MM.1S (cell line): ENCODE measurements at regions not wholly inside any gene's neighbourhood (a gene's known extent, or its start where the extent isn't known, plus 50 kb on each side); places are given as distances from the start of the nearest gene placed in this dataset.

Source experiments
- DNase-seq: peaks from one replicate; pipeline ENCODE4 v3.0.0-alpha.2; 2015
- H2AFZ ChIP-seq: fragments of 300-600 bp; sonication (generic); 2 replicates; pipeline ENCODE4 v1.6.0; 2016; ENCODE audit warnings: antibody characterized with exemption, low read length
- H3F3A ChIP-seq: fragments of 300-600 bp; sonication (generic); 2 replicates; pipeline ENCODE4 v1.6.1; 2016; ENCODE audit warnings: mild to moderate bottlenecking, antibody characterized with exemption, low read length, moderate library complexity, mixed read lengths; ENCODE audit not compliant: insufficient read depth
- H3K27ac ChIP-seq: fragments of 300-600 bp; sonication (generic); 2 replicates; pipeline ENCODE4 v1.5.1; 2016; ENCODE audit warnings: mild to moderate bottlenecking, low read length
- H3K27me3 ChIP-seq: fragments of 300-600 bp; sonication (generic); replicated peaks from 2 replicates; pipeline ENCODE4 v1.6.0; 2016; ENCODE audit warnings: low read length; ENCODE audit not compliant: insufficient read depth
- H3K36me3 ChIP-seq: fragments of 300-600 bp; sonication (generic); replicated peaks from 2 replicates; pipeline ENCODE4 v1.6.1; 2016; ENCODE audit warnings: mild to moderate bottlenecking, low read length, mixed read lengths; ENCODE audit not compliant: insufficient read depth
- H3K4me1 ChIP-seq: fragments of 300-600 bp; sonication (generic); 2 replicates; pipeline ENCODE4 v1.6.1; 2016; ENCODE audit warnings: low read length, mixed read lengths
- H3K4me2 ChIP-seq: fragments of 300-600 bp; sonication (generic); 2 replicates; pipeline ENCODE4 v1.6.0; 2016; ENCODE audit warnings: low read depth, low read length
- H3K4me3 ChIP-seq: fragments of 300-600 bp; sonication (generic); 2 replicates; pipeline ENCODE4 v1.5.1; 2016; ENCODE audit warnings: low read length, mixed read lengths
- H3K79me2 ChIP-seq: fragments of 300-600 bp; sonication (generic); 2 replicates; pipeline ENCODE4 v1.6.1; 2016; ENCODE audit warnings: mixed run types, low read length, mixed read lengths
- H3K9ac ChIP-seq: fragments of 300-600 bp; sonication (generic); 2 replicates; pipeline ENCODE4 v1.6.1; 2016; ENCODE audit warnings: low read length, mixed read lengths
- H3K9me2 ChIP-seq: fragments of 300-600 bp; sonication (generic); replicated peaks from 2 replicates; pipeline ENCODE4 v1.6.1; 2016; ENCODE audit warnings: mild to moderate bottlenecking, low read length, mixed read lengths; ENCODE audit not compliant: insufficient read depth
- H3K9me3 ChIP-seq: fragments of 300-600 bp; sonication (generic); replicated peaks from 2 replicates; pipeline ENCODE4 v1.6.1; 2016; ENCODE audit warnings: mild to moderate bottlenecking, low read length, mixed read lengths; ENCODE audit not compliant: insufficient read depth
- H4K20me1 ChIP-seq: fragments of 300-600 bp; sonication (generic); 2 replicates; pipeline ENCODE4 v1.6.1; 2016; ENCODE audit warnings: mild to moderate bottlenecking, low read length, moderate library complexity, mixed read lengths; ENCODE audit not compliant: insufficient read depth
- EZH2 ChIP-seq: fragments of 300-600 bp; sonication (generic); optimal IDR thresholded peaks from 2 replicates; pipeline ENCODE3; 2017; ENCODE audit warnings: low read depth, mild to moderate bottlenecking, antibody characterized with exemption, low read length, mixed read lengths
- EZH2phosphoT487 ChIP-seq: fragments of 300-600 bp; sonication (generic); IDR thresholded peaks from 2 replicates; pipeline ENCODE4 v1.6.1; 2018; ENCODE audit warnings: antibody characterized with exemption, low read length
- TF ChIP-seq, protein P1 (sequence below): fragments of 300-600 bp; sonication (generic); IDR thresholded peaks from 2 replicates; pipeline ENCODE4 v1.5.1; 2016; ENCODE audit warnings: antibody characterized with exemption, low read length, mixed read lengths

DNA sequence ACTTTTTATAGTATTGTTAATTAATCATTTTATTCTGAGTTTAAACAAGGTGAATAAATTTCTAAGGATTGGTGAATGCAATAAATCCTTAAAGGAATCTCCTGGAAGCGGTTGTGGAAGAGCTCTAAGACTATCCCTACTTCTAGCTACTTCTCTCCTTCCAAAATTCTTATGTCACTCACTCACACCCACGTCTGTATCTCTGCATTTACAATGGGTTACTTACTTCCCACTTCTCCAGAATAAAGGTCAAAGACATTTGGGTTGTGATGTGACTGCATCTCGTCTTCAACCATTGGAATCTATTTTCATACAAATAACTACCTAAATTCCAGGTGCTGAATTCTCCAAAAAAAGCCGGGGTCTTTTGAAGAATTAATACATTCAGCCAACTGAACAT, 234.2 kb upstream of the MDFIC2 start:
- TF ChIP-seq, protein P1, sequence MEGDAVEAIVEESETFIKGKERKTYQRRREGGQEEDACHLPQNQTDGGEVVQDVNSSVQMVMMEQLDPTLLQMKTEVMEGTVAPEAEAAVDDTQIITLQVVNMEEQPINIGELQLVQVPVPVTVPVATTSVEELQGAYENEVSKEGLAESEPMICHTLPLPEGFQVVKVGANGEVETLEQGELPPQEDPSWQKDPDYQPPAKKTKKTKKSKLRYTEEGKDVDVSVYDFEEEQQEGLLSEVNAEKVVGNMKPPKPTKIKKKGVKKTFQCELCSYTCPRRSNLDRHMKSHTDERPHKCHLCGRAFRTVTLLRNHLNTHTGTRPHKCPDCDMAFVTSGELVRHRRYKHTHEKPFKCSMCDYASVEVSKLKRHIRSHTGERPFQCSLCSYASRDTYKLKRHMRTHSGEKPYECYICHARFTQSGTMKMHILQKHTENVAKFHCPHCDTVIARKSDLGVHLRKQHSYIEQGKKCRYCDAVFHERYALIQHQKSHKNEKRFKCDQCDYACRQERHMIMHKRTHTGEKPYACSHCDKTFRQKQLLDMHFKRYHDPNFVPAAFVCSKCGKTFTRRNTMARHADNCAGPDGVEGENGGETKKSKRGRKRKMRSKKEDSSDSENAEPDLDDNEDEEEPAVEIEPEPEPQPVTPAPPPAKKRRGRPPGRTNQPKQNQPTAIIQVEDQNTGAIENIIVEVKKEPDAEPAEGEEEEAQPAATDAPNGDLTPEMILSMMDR: no peak
- TF ChIP-seq EZH2phosphoT487: no peak
- no peak for TF ChIP-seq EZH2
- H3K79me2 ChIP-seq: no peaks in the 10 kb centered on the region
- no peak for DNase-seq
- H3K36me3 ChIP-seq: no peaks in the 10 kb centered on the region
- no peaks in the 10 kb centered on the region for H3K27me3 ChIP-seq
- no peak overlapping the region for H3K4me3 ChIP-seq
- H3K4me2 ChIP-seq: no peak overlapping the region
- no peak overlapping the region for H3K9ac ChIP-seq
- H3F3A ChIP-seq: no peaks in the 10 kb centered on the region
- no peak overlapping the region for H3K27ac ChIP-seq
- no peak overlapping the region for H2AFZ ChIP-seq
- H3K4me1 ChIP-seq: no peaks in the 10 kb centered on the region
- H3K9me3 ChIP-seq: no peaks in the 10 kb centered on the region
- H3K9me2 ChIP-seq: no peaks in the 10 kb centered on the region
- no peaks in the 10 kb centered on the region for H4K20me1 ChIP-seq

GRCh38 chr3:70543493-70543892, 231.1 kb upstream of the MDFIC2 start:
- no peaks in the 10 kb centered on the region for H4K20me1 ChIP-seq
- no peaks in the 10 kb centered on the region for H3K27me3 ChIP-seq
- no peaks in the 10 kb centered on the region for H3K4me1 ChIP-seq
- H3K4me3 ChIP-seq: no peak overlapping the region
- no peaks in the 10 kb centered on the region for H3K79me2 ChIP-seq
- H3K9ac ChIP-seq: no peak overlapping the region
- no peak for DNase-seq
- TF ChIP-seq, protein P1: no peak
- TF ChIP-seq EZH2phosphoT487: no peak
- TF ChIP-seq EZH2: no peak
- no peaks in the 10 kb centered on the region for H3K36me3 ChIP-seq
- H3K4me2 ChIP-seq: no peak overlapping the region
- H2AFZ ChIP-seq: no peak overlapping the region
- H3K9me3 ChIP-seq: no peaks in the 10 kb centered on the region
- no peak overlapping the region for H3K27ac ChIP-seq
- H3K9me2 ChIP-seq: no peaks in the 10 kb centered on the region
- H3F3A ChIP-seq: no peaks in the 10 kb centered on the region

- H3F3A ChIP-seq: no peaks in the 10 kb centered on the region
- H3K9me2 ChIP-seq: no peaks in the 10 kb centered on the region
- no peaks in the 10 kb centered on the region for H3K27me3 ChIP-seq
- no peak for DNase-seq
- H3K36me3 ChIP-seq: no peaks in the 10 kb centered on the region
- no peak overlapping the region for H3K4me3 ChIP-seq
- H3K4me2 ChIP-seq: no peak overlapping the region
- no peak overlapping the region for H2AFZ ChIP-seq
- no peak overlapping the region for H3K9ac ChIP-seq
- no peaks in the 10 kb centered on the region for H3K4me1 ChIP-seq
- H4K20me1 ChIP-seq: no peaks in the 10 kb centered on the region
- no peak for TF ChIP-seq EZH2
- no peaks in the 10 kb centered on the region for H3K9me3 ChIP-seq
- no peak overlapping the region for H3K27ac ChIP-seq
- H3K79me2 ChIP-seq: no peaks in the 10 kb centered on the region
Observed at GRCh38 chr3:70539908-70540307, 227.5 kb upstream of the MDFIC2 start.

- Histone ChIP-seq H3K27me3 (no peaks in the 10 kb centered on the region), H3K27ac (no peak overlapping the region), H3K79me2 (no peaks in the 10 kb centered on the region), H3F3A (no peaks in the 10 kb centered on the region), H3K9me3 (no peaks in the 10 kb centered on the region), H4K20me1 (no peaks in the 10 kb centered on the region), H3K4me3 (no peak overlapping the region), H3K36me3 (no peaks in the 10 kb centered on the region), H3K9ac (no peak overlapping the region), H3K9me2 (no peaks in the 10 kb centered on the region), H3K4me1 (no peaks in the 10 kb centered on the region), H3K4me2 (no peak overlapping the region), H2AFZ (no peak overlapping the region)
- no peak for DNase-seq
- TF ChIP-seq EZH2 (no peak), EZH2phosphoT487 (no peak)
- TF ChIP-seq, protein P1: no peak
Observed at GRCh38 chr3:70532806-70533205, 220.4 kb upstream of the MDFIC2 start.
